ENCODE measurements at regions not wholly inside any gene's neighbourhood (a gene's known extent, or its start where the extent isn't known, plus 50 kb on each side); places are given as distances from the start of the nearest gene placed in this dataset.

DNA sequence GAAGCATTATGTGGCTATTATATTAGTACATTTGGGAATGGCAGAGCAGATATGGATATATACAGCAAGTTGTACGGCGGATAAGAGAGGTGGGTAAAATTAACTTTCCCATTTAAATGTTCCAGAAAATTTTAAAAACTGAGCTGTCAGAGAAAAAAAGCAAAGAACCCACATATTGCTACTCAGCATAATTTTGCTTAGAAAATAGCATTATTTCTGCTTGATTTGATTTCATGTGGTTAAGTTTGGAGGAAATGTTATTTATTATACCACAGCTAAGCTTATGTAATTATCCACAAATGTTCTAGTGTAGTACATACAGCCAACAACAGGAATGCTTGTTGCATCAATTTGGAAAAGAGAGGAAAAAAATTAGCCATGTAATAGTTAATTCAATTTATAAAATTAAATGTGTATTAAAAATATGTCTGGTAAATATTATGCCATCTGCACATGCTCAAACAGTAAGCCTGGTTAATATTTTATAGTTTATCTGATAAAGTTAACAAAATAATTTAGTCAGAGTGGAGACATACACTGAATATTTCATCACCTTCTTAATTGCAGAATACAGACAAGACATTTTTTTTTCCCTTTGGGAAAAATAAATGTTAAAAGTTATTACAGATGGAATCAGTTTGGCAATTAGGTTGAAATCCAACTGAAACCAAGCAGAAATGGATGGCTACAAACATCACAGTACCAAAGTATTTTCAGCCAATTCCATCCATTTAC lies 172.1 kb upstream of the ID4 start:
- TF ChIP-seq TCF12 (IDR thresholded peaks at IDR 0.05; ENCODE audit: low read depth) (no peak), RAD21 (IDR thresholded peaks at IDR 0.05; ENCODE audit: low read depth) (no peak), YY1 (IDR thresholded peaks at IDR 0.05; ENCODE audit: low read depth) (no peak), TAF1 (IDR thresholded peaks at IDR 0.05; ENCODE audit: low read depth) (no peak), FOXM1 (IDR thresholded peaks at IDR 0.05; ENCODE audit: borderline replicate concordance, low read depth) (no peak), CEBPB (IDR thresholded peaks at IDR 0.05) (no peak), NFIC (IDR thresholded peaks at IDR 0.05) (no peak), TEAD4 (IDR thresholded peaks at IDR 0.05) (no peak), CREB1 (IDR thresholded peaks at IDR 0.05; ENCODE audit: low read depth) (no peak), EGR1 (IDR thresholded peaks at IDR 0.05) (no peak)
- TF ChIP-seq, protein P1, sequence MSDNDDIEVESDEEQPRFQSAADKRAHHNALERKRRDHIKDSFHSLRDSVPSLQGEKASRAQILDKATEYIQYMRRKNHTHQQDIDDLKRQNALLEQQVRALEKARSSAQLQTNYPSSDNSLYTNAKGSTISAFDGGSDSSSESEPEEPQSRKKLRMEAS (IDR thresholded peaks at IDR 0.05): no peak

DNA sequence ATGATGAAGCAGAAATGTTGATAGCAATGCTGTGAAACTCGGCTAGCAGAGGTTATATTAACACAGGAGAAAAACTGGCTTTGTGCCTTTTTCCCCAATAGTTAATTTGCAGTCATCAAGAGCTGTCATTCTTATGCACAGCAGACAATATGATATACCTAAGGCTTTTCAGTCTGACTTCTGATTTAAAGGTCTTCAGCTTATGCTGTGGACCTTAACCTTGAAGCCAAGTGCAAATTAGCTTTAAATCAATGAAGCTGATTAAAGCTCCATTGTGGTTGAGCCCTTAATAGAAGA lies 171.6 kb upstream of the ID4 start:
- TF ChIP-seq YY1 (IDR thresholded peaks at IDR 0.05; ENCODE audit: low read depth): no peak
- no peak for TF ChIP-seq ZBTB7A (IDR thresholded peaks at IDR 0.05; ENCODE audit: low read depth)
- no peak for TF ChIP-seq FOXM1 (IDR thresholded peaks at IDR 0.05; ENCODE audit: borderline replicate concordance, low read depth)
- TF ChIP-seq TCF12 (IDR thresholded peaks at IDR 0.05; ENCODE audit: low read depth): no peak
- TF ChIP-seq TAF1 (IDR thresholded peaks at IDR 0.05; ENCODE audit: low read depth): no peak
- TF ChIP-seq, protein P2, sequence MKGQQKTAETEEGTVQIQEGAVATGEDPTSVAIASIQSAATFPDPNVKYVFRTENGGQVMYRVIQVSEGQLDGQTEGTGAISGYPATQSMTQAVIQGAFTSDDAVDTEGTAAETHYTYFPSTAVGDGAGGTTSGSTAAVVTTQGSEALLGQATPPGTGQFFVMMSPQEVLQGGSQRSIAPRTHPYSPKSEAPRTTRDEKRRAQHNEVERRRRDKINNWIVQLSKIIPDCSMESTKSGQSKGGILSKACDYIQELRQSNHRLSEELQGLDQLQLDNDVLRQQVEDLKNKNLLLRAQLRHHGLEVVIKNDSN (IDR thresholded peaks at IDR 0.05): no peak
- TF ChIP-seq EGR1 (IDR thresholded peaks at IDR 0.05): no peak
- TF ChIP-seq RAD21 (IDR thresholded peaks at IDR 0.05; ENCODE audit: low read depth): no peak
- TF ChIP-seq TEAD4 (IDR thresholded peaks at IDR 0.05): no peak
- no peak for TF ChIP-seq EP300 (IDR thresholded peaks at IDR 0.05; ENCODE audit: borderline replicate concordance)
- TF ChIP-seq, protein P1 (IDR thresholded peaks at IDR 0.05): no peak
- TF ChIP-seq CEBPB (IDR thresholded peaks at IDR 0.05): no peak

DNA sequence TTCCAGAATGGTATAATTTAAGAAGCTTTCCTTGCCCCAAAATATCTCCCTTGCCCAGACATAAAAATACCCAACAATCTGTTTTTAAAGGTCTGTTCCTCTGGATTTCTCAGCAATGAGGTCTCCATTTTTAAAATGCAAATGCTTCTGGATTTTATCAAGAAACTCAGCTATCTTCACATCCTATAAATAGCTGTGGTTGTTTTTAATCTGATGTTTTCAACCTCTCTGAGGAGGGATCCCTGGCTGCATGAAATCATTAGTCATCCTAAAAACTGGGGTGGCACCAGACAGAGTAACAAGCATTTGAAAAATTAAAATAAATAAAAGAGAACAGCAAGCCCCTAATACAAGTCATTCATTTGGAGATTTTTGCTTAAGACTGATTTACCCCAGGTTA lies 168.5 kb upstream of the ID4 start:
- TF ChIP-seq, protein P3, sequence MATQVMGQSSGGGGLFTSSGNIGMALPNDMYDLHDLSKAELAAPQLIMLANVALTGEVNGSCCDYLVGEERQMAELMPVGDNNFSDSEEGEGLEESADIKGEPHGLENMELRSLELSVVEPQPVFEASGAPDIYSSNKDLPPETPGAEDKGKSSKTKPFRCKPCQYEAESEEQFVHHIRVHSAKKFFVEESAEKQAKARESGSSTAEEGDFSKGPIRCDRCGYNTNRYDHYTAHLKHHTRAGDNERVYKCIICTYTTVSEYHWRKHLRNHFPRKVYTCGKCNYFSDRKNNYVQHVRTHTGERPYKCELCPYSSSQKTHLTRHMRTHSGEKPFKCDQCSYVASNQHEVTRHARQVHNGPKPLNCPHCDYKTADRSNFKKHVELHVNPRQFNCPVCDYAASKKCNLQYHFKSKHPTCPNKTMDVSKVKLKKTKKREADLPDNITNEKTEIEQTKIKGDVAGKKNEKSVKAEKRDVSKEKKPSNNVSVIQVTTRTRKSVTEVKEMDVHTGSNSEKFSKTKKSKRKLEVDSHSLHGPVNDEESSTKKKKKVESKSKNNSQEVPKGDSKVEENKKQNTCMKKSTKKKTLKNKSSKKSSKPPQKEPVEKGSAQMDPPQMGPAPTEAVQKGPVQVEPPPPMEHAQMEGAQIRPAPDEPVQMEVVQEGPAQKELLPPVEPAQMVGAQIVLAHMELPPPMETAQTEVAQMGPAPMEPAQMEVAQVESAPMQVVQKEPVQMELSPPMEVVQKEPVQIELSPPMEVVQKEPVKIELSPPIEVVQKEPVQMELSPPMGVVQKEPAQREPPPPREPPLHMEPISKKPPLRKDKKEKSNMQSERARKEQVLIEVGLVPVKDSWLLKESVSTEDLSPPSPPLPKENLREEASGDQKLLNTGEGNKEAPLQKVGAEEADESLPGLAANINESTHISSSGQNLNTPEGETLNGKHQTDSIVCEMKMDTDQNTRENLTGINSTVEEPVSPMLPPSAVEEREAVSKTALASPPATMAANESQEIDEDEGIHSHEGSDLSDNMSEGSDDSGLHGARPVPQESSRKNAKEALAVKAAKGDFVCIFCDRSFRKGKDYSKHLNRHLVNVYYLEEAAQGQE (IDR thresholded peaks at IDR 0.05; ENCODE audit: low read depth): no peak

DNA sequence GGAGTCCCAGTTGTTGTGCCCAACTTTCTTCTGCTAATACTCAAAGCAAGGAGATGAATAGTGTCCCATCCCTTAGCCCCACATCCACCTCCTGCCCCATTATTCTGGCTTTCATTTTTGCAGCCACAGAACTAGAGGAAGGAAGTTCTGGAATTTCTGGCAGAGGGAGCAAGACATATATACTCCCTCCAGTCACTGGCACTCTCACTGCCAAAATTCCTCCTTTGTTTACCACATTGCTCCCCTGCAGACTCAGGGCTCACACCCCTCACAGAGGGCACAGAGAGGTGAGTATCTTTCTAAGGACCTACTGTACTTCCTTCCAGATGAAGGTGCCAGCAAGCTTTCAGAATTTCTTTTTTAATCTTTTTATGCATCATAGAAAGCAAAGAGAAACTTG lies 168.0 kb upstream of the ID4 start:
- no peak for TF ChIP-seq TAF1 (IDR thresholded peaks at IDR 0.05; ENCODE audit: low read depth)
- TF ChIP-seq TCF12 (IDR thresholded peaks at IDR 0.05; ENCODE audit: low read depth): no peak
- TF ChIP-seq TEAD4 (IDR thresholded peaks at IDR 0.05): no peak
- TF ChIP-seq EP300 (IDR thresholded peaks at IDR 0.05; ENCODE audit: borderline replicate concordance): no peak
- TF ChIP-seq EGR1 (IDR thresholded peaks at IDR 0.05): no peak
- TF ChIP-seq, protein P2 (IDR thresholded peaks at IDR 0.05): no peak
- TF ChIP-seq YY1 (IDR thresholded peaks at IDR 0.05; ENCODE audit: low read depth): no peak
- TF ChIP-seq FOXM1 (IDR thresholded peaks at IDR 0.05; ENCODE audit: borderline replicate concordance, low read depth): no peak
- TF ChIP-seq CREB1 (IDR thresholded peaks at IDR 0.05; ENCODE audit: low read depth): no peak
- TF ChIP-seq CEBPB (IDR thresholded peaks at IDR 0.05): no peak
- no peak for TF ChIP-seq RAD21 (IDR thresholded peaks at IDR 0.05; ENCODE audit: low read depth)
- TF ChIP-seq, protein P1 (IDR thresholded peaks at IDR 0.05): no peak
- TF ChIP-seq, protein P3 (IDR thresholded peaks at IDR 0.05; ENCODE audit: low read depth): no peak
- TF ChIP-seq NFIC (IDR thresholded peaks at IDR 0.05): no peak
- TF ChIP-seq ZBTB7A (IDR thresholded peaks at IDR 0.05; ENCODE audit: low read depth): no peak

DNA sequence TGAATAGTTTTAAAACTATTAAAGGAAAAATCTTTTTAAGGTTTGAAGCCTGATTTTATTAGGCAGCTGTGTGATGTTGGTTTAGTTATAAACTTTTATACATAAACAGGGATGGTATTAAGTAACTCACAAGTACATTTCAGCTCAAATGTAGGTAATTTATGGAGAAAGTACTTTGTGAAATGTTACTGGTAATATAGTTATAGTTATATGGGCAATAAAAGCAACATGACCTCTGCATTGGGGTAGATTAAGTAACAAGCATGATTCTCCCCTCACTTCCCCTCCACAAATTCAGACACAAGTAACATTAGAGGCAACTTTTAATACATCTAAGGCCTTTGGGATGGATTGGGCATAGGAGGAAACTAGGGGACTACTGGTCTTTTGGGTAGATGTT lies 154.3 kb upstream of the ID4 start:
- TF ChIP-seq, protein P1 (IDR thresholded peaks at IDR 0.05): no peak
- TF ChIP-seq YY1 (IDR thresholded peaks at IDR 0.05; ENCODE audit: low read depth) (no peak), CREB1 (IDR thresholded peaks at IDR 0.05; ENCODE audit: low read depth) (no peak), TAF1 (IDR thresholded peaks at IDR 0.05; ENCODE audit: low read depth) (no peak)
